ENCODE measurements at regions not wholly inside any gene's neighbourhood (a gene's known extent, or its start where the extent isn't known, plus 50 kb on each side); places are given as distances from the start of the nearest gene placed in this dataset.

DNA sequence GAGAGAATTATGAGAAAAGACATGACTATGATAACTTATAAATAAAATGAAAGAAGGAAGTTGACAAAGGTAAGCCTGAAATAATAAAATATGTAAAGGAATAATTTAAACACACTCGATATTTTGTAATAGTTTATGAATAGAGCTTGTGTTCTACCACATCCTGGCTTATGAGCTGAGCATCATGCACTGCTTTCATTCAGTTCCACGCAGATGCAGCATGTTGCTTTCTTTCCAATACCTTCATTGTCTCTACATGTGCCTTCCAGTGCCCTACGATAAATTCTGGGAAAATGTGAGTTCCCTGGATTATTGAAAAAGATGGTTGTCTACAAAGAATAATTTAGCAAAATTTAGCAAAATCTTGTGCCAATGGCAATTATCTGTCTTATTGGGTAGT, 398.9 kb upstream of the SEMA3C start:
- TF ChIP-seq POLR2A (IDR thresholded peaks at IDR 0.05; ENCODE audit: low read depth, low read length), result no peak
- no peak for TF ChIP-seq POLR2AphosphoS5 (IDR thresholded peaks at IDR 0.05; ENCODE audit: low read depth, low read length)
- no peak for TF ChIP-seq POU2F2 (IDR thresholded peaks at IDR 0.05; ENCODE audit: low read depth, low read length)
- no peak for TF ChIP-seq PAX5 (IDR thresholded peaks at IDR 0.05; ENCODE audit: insufficient read depth, low read length, severe bottlenecking)
- TF ChIP-seq TAF1 (IDR thresholded peaks at IDR 0.05; ENCODE audit: low read depth, low read length), result no peak
